ENCODE measurements at regions not wholly inside any gene's neighbourhood (a gene's known extent, or its start where the extent isn't known, plus 50 kb on each side); places are given as distances from the start of the nearest gene placed in this dataset.
"Not testable (repeated sequence)": the region's sequence is repeated elsewhere in the genome, so short reads cannot be mapped to it uniquely, and the experiment has no call there.

GRCh38 chr7:149962685-149963319 lies 89.0 kb downstream of the ATP6V0E2 start:
- not testable (repeated sequence) for H3K4me3 ChIP-seq (ENCODE audit: low read length); H4K20me1 ChIP-seq (ENCODE audit: insufficient read depth, low read length); H3K4me2 ChIP-seq (ENCODE audit: low read length)

DNA sequence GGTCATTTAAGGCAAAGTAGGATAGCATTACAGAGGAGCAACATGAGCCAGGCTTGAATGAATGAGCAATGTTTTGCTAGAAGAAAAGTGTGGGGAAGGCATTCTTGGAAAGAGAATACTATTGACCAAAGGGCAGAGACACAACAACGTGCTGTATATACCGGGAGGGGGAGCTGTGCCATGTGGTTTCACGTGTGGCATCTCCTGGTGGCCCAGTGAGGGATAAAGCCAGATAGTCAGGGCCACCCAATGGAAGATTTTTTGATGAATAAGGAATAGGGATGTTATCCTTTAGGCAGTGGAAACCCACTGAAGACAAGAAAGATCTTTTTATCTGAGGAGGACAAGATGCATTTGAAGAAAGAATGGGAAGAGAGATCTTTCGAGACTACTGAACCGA lies 90.2 kb downstream of the ATP6V0E2 start:
- H3K9ac ChIP-seq (ENCODE audit: low read length); H3K27ac ChIP-seq (ENCODE audit: low read length); H3K27me3 ChIP-seq (ENCODE audit: low read depth, low read length); H4K20me1 ChIP-seq (ENCODE audit: insufficient read depth, low read length); H3K4me3 ChIP-seq (ENCODE audit: low read length); H3K79me2 ChIP-seq (ENCODE audit: low read length); H3K36me3 ChIP-seq (replicated peaks; ENCODE audit: low read depth, low read length); H3K9me3 ChIP-seq (ENCODE audit: insufficient read depth, low read length); H3K4me2 ChIP-seq (ENCODE audit: low read length); H3K4me1 ChIP-seq (ENCODE audit: low read length); H2AFZ ChIP-seq (ENCODE audit: low read depth, low read length): not testable (repeated sequence)

More at GRCh38 chr7:149962685-149963319, 89.0 kb downstream of the ATP6V0E2 start:
- H3K4me1 ChIP-seq (ENCODE audit: low read length); H3K79me2 ChIP-seq (ENCODE audit: low read length); H3K9me3 ChIP-seq (ENCODE audit: insufficient read depth, low read length); H3K36me3 ChIP-seq (replicated peaks; ENCODE audit: low read depth, low read length); H2AFZ ChIP-seq (ENCODE audit: low read depth, low read length); H3K27ac ChIP-seq (ENCODE audit: low read length); H3K27me3 ChIP-seq (ENCODE audit: low read depth, low read length); H3K9ac ChIP-seq (ENCODE audit: low read length): not testable (repeated sequence)

DNA sequence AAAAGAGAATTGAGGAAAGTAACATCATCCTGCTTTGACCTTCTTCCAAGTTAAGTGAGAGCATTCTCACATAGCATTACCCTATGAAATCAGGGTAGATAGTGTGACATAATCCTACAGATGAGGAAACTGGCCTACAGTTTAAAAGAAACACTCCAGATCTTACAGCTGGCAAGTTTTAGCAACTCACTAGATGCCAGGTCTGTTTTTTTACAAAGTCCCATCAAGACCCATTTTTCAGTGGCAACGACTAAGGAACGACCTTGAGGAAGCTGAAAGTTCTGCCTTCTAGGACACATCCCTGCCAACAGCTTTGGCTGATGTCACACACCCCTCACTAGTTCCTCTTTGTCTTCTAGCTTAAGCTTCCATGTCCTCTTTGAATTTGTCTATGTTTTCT lies 92.7 kb downstream of the ATP6V0E2 start:
- H3K27me3 ChIP-seq (ENCODE audit: low read depth, low read length); H3K9me3 ChIP-seq (ENCODE audit: insufficient read depth, low read length); H3K4me1 ChIP-seq (ENCODE audit: low read length); H3K36me3 ChIP-seq (replicated peaks; ENCODE audit: low read depth, low read length); H3K4me3 ChIP-seq (ENCODE audit: low read length); H3K27ac ChIP-seq (ENCODE audit: low read length); H3K79me2 ChIP-seq (ENCODE audit: low read length); H2AFZ ChIP-seq (ENCODE audit: low read depth, low read length); H3K9ac ChIP-seq (ENCODE audit: low read length); H4K20me1 ChIP-seq (ENCODE audit: insufficient read depth, low read length); H3K4me2 ChIP-seq (ENCODE audit: low read length): not testable (repeated sequence)

DNA sequence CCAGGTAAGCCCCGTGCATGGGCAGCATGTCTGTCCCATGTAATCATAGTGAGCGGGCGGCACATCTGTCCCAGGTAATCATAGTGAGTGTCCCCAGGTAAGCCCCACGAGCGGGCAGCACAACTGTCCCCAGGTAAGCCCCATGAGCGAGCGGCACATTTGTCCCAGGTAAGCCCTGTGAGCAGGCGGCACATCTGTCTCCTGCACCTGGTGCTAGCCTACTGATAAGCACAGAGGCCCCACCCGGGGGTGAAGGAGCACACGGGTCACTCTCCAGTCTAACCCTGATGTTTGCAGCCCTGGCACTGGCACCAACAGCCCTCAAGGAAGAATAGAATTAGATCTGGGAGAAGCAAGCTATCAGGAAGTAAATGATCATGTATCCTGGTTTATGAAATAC lies 99.2 kb downstream of the ATP6V0E2 start:
- not testable (repeated sequence) for H3K9ac ChIP-seq (ENCODE audit: low read length); H3K36me3 ChIP-seq (replicated peaks; ENCODE audit: low read depth, low read length); H3K4me2 ChIP-seq (ENCODE audit: low read length); H3K4me3 ChIP-seq (ENCODE audit: low read length); H3K27ac ChIP-seq (ENCODE audit: low read length); H3K79me2 ChIP-seq (ENCODE audit: low read length); H3K4me1 ChIP-seq (ENCODE audit: low read length); H3K27me3 ChIP-seq (ENCODE audit: low read depth, low read length); H4K20me1 ChIP-seq (ENCODE audit: insufficient read depth, low read length); H2AFZ ChIP-seq (ENCODE audit: low read depth, low read length); H3K9me3 ChIP-seq (ENCODE audit: insufficient read depth, low read length)

DNA sequence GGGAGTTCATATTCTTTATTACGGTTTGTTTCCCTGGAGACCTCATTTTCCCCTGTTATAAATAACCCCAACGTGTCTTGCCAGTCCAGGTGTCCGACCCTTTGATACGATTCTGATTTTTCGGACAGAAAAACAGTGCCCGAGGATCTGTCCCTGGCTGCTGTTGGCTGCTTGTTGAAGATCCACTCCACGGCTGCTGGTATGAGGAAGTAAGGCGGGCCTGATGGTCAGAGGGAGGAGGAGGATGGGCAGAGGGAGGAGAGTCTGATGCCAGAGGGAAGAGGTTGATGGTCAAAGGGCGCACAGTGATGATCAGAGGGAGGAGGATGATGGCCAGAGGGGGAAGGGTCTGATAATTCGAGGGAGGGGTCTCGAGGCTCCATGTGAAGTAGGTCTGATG lies 99.9 kb downstream of the ATP6V0E2 start:
- H3K27me3 ChIP-seq (ENCODE audit: low read depth, low read length); H3K4me2 ChIP-seq (ENCODE audit: low read length); H3K79me2 ChIP-seq (ENCODE audit: low read length); H3K9me3 ChIP-seq (ENCODE audit: insufficient read depth, low read length); H3K27ac ChIP-seq (ENCODE audit: low read length); H4K20me1 ChIP-seq (ENCODE audit: insufficient read depth, low read length); H3K36me3 ChIP-seq (replicated peaks; ENCODE audit: low read depth, low read length); H3K4me1 ChIP-seq (ENCODE audit: low read length); H3K9ac ChIP-seq (ENCODE audit: low read length); H3K4me3 ChIP-seq (ENCODE audit: low read length); H2AFZ ChIP-seq (ENCODE audit: low read depth, low read length): not testable (repeated sequence)

DNA sequence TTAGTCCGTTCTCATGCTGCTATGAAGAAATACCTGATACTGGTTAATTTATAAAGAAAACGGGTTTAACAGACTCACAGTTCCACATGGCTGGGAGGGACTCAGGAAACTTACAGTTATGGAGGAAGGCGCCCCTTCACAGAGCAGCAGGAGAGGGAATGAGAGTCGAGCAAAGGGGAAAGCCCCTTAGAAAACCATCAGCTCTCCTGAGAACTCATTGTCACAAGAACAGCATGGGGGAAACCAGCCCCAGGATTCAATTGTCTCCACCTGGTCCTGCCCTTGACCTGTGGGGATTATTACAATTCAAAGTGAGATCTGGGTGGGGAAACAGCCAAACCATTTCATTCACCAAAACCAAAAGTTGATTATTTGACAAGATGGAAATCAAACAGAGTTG lies 101.8 kb downstream of the ATP6V0E2 start:
- peak overlapping the region; percentile 22 for H3K4me2 ChIP-seq (ENCODE audit: low read length)

GRCh38 chr7:149978537-149978936 lies 104.8 kb downstream of the ATP6V0E2 start:
- not testable (repeated sequence) for H3K27me3 ChIP-seq (ENCODE audit: low read depth, low read length); H4K20me1 ChIP-seq (ENCODE audit: insufficient read depth, low read length); H3K27ac ChIP-seq (ENCODE audit: low read length); H2AFZ ChIP-seq (ENCODE audit: low read depth, low read length); H3K9ac ChIP-seq (ENCODE audit: low read length); H3K4me2 ChIP-seq (ENCODE audit: low read length); H3K4me1 ChIP-seq (ENCODE audit: low read length); H3K9me3 ChIP-seq (ENCODE audit: insufficient read depth, low read length); H3K36me3 ChIP-seq (replicated peaks; ENCODE audit: low read depth, low read length); H3K4me3 ChIP-seq (ENCODE audit: low read length); H3K79me2 ChIP-seq (ENCODE audit: low read length)

More for the DNA sequence above, 101.8 kb downstream of the ATP6V0E2 start:
- H3K27me3 ChIP-seq (ENCODE audit: low read depth, low read length); H3K4me3 ChIP-seq (ENCODE audit: low read length); H3K9me3 ChIP-seq (ENCODE audit: insufficient read depth, low read length); H3K9ac ChIP-seq (ENCODE audit: low read length); H3K79me2 ChIP-seq (ENCODE audit: low read length); H4K20me1 ChIP-seq (ENCODE audit: insufficient read depth, low read length); H3K36me3 ChIP-seq (replicated peaks; ENCODE audit: low read depth, low read length); H2AFZ ChIP-seq (ENCODE audit: low read depth, low read length); H3K4me1 ChIP-seq (ENCODE audit: low read length); H3K27ac ChIP-seq (ENCODE audit: low read length): not testable (repeated sequence)

GRCh38 chr7:149978944-149979343 lies 105.2 kb downstream of the ATP6V0E2 start:
- not testable (repeated sequence) for H3K4me1 ChIP-seq (ENCODE audit: low read length); H3K27me3 ChIP-seq (ENCODE audit: low read depth, low read length); H4K20me1 ChIP-seq (ENCODE audit: insufficient read depth, low read length); H3K4me3 ChIP-seq (ENCODE audit: low read length); H2AFZ ChIP-seq (ENCODE audit: low read depth, low read length); H3K4me2 ChIP-seq (ENCODE audit: low read length); H3K79me2 ChIP-seq (ENCODE audit: low read length); H3K36me3 ChIP-seq (replicated peaks; ENCODE audit: low read depth, low read length); H3K9me3 ChIP-seq (ENCODE audit: insufficient read depth, low read length); H3K9ac ChIP-seq (ENCODE audit: low read length); H3K27ac ChIP-seq (ENCODE audit: low read length)

- H3K79me2 ChIP-seq (ENCODE audit: low read length); H3K4me3 ChIP-seq (ENCODE audit: low read length); H3K36me3 ChIP-seq (replicated peaks; ENCODE audit: low read depth, low read length); H3K4me1 ChIP-seq (ENCODE audit: low read length); H3K4me2 ChIP-seq (ENCODE audit: low read length); H3K9me3 ChIP-seq (ENCODE audit: insufficient read depth, low read length); H3K9ac ChIP-seq (ENCODE audit: low read length); H2AFZ ChIP-seq (ENCODE audit: low read depth, low read length); H4K20me1 ChIP-seq (ENCODE audit: insufficient read depth, low read length); H3K27me3 ChIP-seq (ENCODE audit: low read depth, low read length); H3K27ac ChIP-seq (ENCODE audit: low read length): not testable (repeated sequence)
Measured at GRCh38 chr7:149982537-149983112, 108.9 kb downstream of the ATP6V0E2 start.

DNA sequence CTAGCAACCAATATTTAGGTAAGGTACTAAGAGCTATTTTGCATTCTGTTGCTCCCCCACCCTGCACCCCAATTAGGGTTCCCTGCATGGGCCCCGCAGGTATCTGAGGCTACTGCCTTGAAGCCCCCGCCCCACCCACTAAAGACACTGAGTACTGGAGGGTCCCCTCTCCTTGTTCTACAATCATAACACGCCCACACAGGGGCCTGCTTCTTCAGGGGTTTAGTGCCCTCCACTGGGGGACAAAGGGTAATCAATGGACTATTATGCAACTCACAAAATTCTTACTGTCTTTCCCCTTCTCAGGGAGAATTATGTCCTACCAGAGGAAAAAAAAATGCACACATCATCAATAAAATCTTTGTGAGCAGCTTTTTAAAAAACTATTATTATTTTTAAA lies 113.1 kb downstream of the ATP6V0E2 start:
- not testable (repeated sequence) for H3K9ac ChIP-seq (ENCODE audit: low read length); H3K4me2 ChIP-seq (ENCODE audit: low read length); H3K27ac ChIP-seq (ENCODE audit: low read length); H3K9me3 ChIP-seq (ENCODE audit: insufficient read depth, low read length); H3K4me3 ChIP-seq (ENCODE audit: low read length); H3K79me2 ChIP-seq (ENCODE audit: low read length); H3K36me3 ChIP-seq (replicated peaks; ENCODE audit: low read depth, low read length); H3K27me3 ChIP-seq (ENCODE audit: low read depth, low read length); H3K4me1 ChIP-seq (ENCODE audit: low read length); H4K20me1 ChIP-seq (ENCODE audit: insufficient read depth, low read length); H2AFZ ChIP-seq (ENCODE audit: low read depth, low read length)
